Liver (tissue), 3 donors: ENCODE measurements at regions not wholly inside any gene's neighbourhood (a gene's known extent, or its start where the extent isn't known, plus 50 kb on each side); places are given as distances from the start of the nearest gene placed in this dataset.
"Not testable (repeated sequence)": the region's sequence is repeated elsewhere in the genome, so short reads cannot be mapped to it uniquely, and the experiment has no call there.

ENCODE experiments used
- CTCF ChIP-seq: fragments of 150-350 bp; IDR thresholded peaks from 2 replicates; pipeline ENCODE4 v1.5.1; 2017; ENCODE audit warnings: improper control_type of control experiment, low read depth, low read length; ENCODE audit not compliant: missing input control
- EGR1 ChIP-seq, 2 donors: IDR thresholded peaks; 2 replicates each; pipeline ENCODE4 v1.6.1; 2016 to 2018; ENCODE audit warnings: antibody characterized with exemption in 2 of 2, low read depth in 2 of 2
- FOXA1 ChIP-seq: IDR thresholded peaks from 2 replicates; pipeline ENCODE4 v1.6.1; 2016; ENCODE audit warnings: antibody characterized with exemption
- GABPA ChIP-seq, 2 donors: IDR thresholded peaks in 1 of 2; conservative IDR thresholded peaks in 1 of 2; 2 replicates each; pipeline ENCODE4 v1.6.1; 2016; ENCODE audit warnings: antibody characterized with exemption in 2 of 2, mild to moderate bottlenecking in 1 of 2, moderate library complexity in 1 of 2
- JUND ChIP-seq, 2 donors: IDR thresholded peaks; 2 replicates each; pipeline ENCODE4 v1.6.1; 2016; ENCODE audit warnings: antibody characterized with exemption in 2 of 2
- MAX ChIP-seq: IDR thresholded peaks from 2 replicates; pipeline ENCODE4 v1.6.1; 2016; ENCODE audit warnings: antibody characterized with exemption
- NR2F2 ChIP-seq: IDR thresholded peaks from 2 replicates; pipeline ENCODE4 v1.6.1; 2016; ENCODE audit warnings: antibody characterized with exemption
- RAD21 ChIP-seq, 2 donors: IDR thresholded peaks; 2 replicates each; pipeline ENCODE4 v1.6.1; 2016; ENCODE audit warnings: antibody characterized with exemption in 2 of 2, mild to moderate bottlenecking in 2 of 2
- TAF1 ChIP-seq: conservative IDR thresholded peaks from 2 replicates; pipeline ENCODE4 v1.6.1; 2016; ENCODE audit warnings: antibody characterized with exemption, mild to moderate bottlenecking
- YY1 ChIP-seq: IDR thresholded peaks from 2 replicates; pipeline ENCODE4 v1.6.1; 2016; ENCODE audit warnings: antibody characterized with exemption, mild to moderate bottlenecking
- ZBTB33 ChIP-seq: IDR thresholded peaks from 2 replicates; pipeline ENCODE4 v1.6.1; 2016; ENCODE audit warnings: antibody characterized with exemption
- TF ChIP-seq, protein P1 (sequence below): IDR thresholded peaks from 2 replicates; pipeline ENCODE4 v1.6.1; 2016; ENCODE audit warnings: antibody characterized with exemption, mild to moderate bottlenecking
- TF ChIP-seq, protein P2 (sequence below): IDR thresholded peaks from 2 replicates; pipeline ENCODE4 v1.6.1; 2016; ENCODE audit warnings: antibody characterized with exemption
- donor health status: healthy.
- donor health status: healthy.

DNA sequence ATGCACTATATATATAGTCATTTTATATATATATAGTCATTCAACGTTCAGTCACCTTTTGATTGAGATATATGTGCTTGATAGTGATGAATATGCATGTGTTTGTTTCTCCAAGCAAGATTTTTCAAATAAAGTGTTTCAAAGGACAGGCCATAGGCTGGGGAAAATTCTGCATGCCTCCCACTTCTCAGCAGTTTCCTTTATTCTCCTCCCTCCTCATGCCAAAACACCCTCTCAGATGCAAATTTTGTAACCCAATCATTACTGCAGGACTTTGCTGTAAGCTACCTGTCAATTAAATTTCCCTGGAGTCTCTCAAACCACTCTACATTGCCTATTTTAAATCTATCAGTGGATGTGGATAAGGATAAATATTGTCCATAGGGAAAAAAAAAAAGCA is 65.6 kb upstream of the SLC39A8 start:
- not testable (repeated sequence) for TF ChIP-seq CTCF; NR2F2; TAF1; ZBTB33; RAD21 (IDR thresholded peaks at IDR 0.05); MAX; GABPA (IDR thresholded peaks at IDR 0.05 in 1 of 2, conservative IDR thresholded peaks at IDR 0.05 in 1 of 2); FOXA1; EGR1 (IDR thresholded peaks at IDR 0.05; ENCODE audit: low read depth in 2 of 2); YY1; JUND (IDR thresholded peaks at IDR 0.05)
- TF ChIP-seq, protein P1, sequence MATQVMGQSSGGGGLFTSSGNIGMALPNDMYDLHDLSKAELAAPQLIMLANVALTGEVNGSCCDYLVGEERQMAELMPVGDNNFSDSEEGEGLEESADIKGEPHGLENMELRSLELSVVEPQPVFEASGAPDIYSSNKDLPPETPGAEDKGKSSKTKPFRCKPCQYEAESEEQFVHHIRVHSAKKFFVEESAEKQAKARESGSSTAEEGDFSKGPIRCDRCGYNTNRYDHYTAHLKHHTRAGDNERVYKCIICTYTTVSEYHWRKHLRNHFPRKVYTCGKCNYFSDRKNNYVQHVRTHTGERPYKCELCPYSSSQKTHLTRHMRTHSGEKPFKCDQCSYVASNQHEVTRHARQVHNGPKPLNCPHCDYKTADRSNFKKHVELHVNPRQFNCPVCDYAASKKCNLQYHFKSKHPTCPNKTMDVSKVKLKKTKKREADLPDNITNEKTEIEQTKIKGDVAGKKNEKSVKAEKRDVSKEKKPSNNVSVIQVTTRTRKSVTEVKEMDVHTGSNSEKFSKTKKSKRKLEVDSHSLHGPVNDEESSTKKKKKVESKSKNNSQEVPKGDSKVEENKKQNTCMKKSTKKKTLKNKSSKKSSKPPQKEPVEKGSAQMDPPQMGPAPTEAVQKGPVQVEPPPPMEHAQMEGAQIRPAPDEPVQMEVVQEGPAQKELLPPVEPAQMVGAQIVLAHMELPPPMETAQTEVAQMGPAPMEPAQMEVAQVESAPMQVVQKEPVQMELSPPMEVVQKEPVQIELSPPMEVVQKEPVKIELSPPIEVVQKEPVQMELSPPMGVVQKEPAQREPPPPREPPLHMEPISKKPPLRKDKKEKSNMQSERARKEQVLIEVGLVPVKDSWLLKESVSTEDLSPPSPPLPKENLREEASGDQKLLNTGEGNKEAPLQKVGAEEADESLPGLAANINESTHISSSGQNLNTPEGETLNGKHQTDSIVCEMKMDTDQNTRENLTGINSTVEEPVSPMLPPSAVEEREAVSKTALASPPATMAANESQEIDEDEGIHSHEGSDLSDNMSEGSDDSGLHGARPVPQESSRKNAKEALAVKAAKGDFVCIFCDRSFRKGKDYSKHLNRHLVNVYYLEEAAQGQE: not testable (repeated sequence)
- TF ChIP-seq, protein P2, sequence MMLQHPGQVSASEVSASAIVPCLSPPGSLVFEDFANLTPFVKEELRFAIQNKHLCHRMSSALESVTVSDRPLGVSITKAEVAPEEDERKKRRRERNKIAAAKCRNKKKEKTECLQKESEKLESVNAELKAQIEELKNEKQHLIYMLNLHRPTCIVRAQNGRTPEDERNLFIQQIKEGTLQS: not testable (repeated sequence)
